Endometrium (tissue), 2 donors: ENCODE measurements at regions not wholly inside any gene's neighbourhood (a gene's known extent, or its start where the extent isn't known, plus 50 kb on each side); places are given as distances from the start of the nearest gene placed in this dataset.
"Not testable (repeated sequence)": the region's sequence is repeated elsewhere in the genome, so short reads cannot be mapped to it uniquely, and the experiment has no call there.

Source experiments
- FAIRE-seq: peaks from 2 replicates; lab custom pipeline; 2012; peaks lifted over from hg19 to GRCh38; lab: Jason Lieb, UNC
- donor health status: control.
- donor health status: control.

GRCh38 chr2:167581961-167582574, 665.3 kb downstream of the STK39 start:
- no peak for FAIRE-seq

- FAIRE-seq: no peak
These were observed 667.6 kb downstream of the STK39 start for GRCh38 chr2:167579826-167580225.

GRCh38 chr2:167575276-167575675, 672.1 kb downstream of the STK39 start:
- FAIRE-seq: no peak

DNA sequence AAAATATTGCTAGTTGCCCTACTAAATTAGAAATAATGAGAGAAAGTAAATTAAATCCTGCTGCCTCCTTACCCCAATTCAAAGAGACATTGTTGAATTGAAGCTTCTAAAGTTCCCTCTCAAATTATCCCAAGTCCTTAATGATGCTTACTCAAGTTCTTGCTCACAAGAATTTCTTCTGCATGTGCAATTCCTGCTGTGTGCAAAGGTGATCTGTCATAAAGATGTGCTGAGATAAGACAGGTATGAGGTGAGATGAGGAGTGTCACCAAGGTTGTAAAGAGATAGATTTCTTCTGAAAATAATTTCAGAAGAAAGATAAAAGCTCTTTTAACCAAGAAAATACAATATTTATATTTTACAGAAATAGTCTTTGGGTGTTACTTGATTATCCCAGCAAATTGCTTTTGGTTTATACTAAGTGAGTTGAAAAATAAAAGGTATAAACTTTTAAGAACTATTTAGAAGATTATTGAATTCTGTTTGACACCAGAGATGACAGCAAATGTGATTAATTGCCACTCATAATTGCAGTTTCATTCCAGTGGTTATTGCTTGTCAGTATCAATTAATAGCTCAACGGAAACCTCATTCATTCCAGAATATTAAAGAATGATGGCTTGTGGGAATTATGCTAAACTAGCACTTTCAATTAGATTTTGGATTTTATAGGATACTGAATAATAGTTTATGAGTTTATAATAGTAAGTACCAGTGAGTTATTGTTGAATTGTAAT, 674.3 kb downstream of the STK39 start:
- FAIRE-seq: no peak

DNA sequence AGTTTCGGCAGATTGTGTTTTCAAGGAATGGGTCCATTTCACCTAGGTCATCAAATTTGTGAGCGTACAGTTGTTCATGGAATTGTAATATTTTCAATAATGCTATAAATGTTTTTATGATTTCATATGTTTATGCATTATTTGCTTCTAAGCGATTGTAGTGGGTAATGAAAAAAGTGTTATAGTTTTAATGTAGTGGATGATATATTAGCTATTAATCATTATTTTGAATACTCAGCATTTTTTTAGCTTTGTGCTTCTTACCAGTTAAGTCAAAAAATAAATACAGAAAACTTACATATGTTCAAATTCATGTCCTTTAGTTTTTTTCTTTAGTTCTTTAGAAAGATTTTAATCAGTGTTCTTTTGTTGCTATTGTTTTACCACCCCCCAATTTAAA, 677.0 kb downstream of the STK39 start:
- FAIRE-seq: no peak

DNA sequence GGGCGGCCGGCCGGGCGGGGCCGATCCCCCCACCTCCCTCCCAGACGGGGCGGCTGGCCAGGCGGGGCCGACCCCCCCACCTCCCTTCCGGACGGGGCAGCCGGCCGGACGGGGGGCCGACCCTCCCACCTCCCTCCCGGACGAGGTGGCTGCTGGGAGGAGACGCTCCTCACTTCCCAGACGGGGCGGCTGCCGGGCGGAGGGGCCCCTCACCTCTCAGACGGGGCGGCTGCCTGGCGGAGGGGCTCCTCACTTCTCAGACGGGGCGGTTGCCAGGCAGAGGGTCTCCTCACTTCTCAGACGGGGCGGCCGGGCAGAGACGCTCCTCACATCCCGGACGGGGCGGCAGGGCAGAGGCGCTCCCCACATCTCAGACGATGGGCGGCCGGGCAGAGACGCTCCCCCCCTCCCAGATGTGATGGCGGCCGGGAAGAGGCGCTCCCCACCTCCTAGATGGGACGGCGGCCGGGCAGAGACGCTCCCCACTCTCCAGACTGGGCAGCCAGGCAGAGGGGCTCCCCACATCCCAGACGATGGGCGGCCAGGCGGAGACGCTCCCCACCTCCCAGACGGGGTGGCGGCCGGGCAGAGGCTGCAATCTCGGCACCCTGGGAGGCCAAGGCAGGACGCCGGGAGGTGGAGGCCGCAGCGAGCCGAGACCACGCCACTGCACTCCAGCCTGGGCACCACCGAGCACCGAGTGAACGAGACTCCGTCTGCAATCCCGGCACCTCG, 675.8 kb downstream of the XIRP2 start:
- not testable (repeated sequence) for FAIRE-seq

GRCh38 chr2:167558272-167558991, 670.2 kb downstream of the XIRP2 start:
- FAIRE-seq: not testable (repeated sequence)

GRCh38 chr2:167555098-167555720, 666.9 kb downstream of the XIRP2 start:
- peak; percentile 83 for FAIRE-seq

DNA sequence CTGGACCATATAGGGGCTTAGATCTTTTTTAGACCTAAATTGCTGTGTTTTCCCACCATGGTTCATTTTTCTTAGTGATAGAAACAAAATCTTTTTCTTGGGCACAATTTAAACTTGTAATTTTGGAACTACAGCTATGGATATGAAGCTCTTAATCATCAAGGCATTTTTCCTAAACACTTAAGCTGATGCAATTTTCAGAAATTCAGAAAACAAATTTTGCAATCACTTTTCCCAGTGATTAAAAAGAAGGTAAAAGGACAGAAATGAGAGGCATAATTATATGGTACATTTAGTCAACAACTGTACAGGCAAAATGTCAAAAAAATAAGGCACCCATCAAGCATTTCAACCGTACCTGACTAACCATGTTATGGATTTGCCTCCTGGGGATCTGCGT, 665.4 kb downstream of the XIRP2 start:
- FAIRE-seq: no peak

DNA sequence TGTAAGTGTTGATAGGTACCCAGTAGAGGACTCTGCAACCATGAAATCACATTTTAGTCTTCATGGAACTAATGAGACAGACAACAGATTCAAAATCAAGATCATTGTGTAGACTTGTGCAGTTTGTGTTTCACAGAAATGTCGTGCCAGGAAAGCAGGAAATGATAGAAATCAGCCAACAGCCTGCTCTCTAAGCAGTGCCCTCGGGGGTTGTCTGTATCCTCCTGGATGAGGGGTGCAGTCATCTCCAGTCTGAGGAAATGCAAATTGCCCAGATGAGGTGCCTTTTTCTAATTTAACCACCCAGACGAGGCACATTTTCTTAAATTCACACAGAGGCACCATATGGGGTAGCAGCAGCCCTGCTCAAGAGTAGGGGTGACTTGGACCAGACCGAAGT, 663.1 kb downstream of the XIRP2 start:
- FAIRE-seq: no peak

DNA sequence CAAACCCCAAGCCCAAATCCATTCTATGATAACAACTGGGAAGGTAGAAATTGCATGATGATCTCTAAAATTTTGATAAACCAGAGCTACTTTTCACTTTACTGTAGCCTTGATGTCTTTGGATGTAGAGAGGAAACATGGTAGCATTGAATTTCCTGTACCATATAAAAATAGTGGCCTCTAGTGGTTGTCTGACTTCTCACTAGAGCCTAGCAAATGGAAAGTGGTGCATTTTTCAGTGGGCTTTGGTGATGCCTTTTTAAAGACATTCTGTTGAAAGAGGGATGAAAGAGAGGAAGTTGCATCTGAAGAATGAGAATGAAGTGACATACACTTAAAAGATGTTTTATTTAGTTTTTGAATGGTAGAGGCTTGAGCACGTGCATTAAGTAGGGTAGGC, 662.2 kb downstream of the XIRP2 start:
- FAIRE-seq: no peak

DNA sequence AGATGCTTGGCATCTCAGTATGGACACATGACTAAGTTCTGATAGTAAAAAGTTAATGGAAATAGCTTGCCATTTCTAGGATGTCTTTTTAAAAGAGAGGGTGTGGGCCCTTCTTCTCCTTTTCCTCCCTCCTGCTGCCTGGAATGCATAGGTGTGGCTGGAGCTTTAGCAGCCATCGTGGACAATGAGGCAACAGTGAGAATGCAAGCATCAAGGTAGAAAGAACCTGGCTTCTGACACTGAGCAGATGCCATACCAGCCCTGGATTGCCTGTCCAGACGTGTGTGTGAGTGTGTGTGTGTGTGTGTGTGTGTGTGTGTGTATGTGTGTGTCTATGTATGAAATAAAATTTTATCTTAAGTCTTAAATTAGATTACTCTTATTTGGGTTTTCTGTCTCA, 660.1 kb downstream of the XIRP2 start:
- no peak for FAIRE-seq

DNA sequence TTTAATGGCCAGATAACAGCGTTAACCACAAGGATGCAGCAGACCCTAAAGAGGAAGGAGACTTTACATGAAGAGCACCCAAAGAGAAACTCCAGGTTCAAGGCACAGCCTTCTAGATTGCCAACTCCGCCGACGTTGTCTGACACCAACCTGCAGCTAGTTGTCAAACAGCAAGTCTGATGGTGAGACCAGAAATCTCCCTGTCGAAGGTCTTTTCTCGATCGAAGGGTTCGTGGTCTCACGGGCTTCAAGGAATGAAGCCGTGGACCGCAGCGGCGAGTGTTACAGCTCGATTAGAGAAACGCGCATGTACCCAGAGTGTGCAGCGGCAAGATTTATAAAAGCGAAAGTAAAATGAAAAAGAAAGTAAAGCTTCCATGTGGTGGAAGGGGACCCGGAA, 656.3 kb downstream of the XIRP2 start:
- no peak for FAIRE-seq

GRCh38 chr2:167543721-167544120, 655.4 kb downstream of the XIRP2 start:
- no peak for FAIRE-seq

DNA sequence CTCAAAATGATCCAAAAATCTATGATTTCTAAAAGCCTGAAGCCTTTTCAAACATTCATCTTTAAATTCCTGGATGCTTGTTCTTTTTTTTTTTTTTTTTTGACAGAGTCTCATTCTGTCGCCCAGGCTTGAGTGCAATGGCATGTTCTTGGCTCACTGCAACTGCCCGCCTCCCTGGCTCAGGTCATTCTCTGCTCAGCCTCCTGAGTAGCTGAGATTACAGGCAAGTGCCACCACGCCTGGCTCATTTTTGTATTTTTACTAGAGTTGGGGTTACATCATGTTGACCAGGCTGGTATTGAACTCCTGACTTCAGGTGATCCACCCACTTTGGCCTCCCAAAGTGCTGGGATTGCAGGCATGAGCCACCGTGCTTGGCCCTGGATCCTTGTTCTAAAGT, 649.5 kb downstream of the XIRP2 start:
- no peak for FAIRE-seq

DNA sequence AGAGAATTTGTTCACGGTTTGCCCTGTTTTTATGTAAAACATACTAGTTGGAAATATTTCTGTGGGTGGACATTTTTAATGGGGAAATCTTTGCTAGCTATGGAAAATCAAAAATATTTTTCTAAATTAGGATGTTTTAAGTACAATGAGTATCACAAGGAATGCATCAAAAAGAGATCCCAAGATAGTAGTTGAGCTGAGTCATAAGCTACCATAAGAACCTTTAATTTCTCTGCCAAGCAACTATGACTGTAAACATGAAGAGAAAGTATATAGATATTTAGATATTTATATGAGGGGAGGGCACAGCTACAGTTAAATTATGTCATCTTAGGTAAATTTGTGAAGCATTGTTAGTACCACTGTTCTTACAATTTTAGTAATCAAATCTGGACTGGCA, 646.2 kb downstream of the XIRP2 start:
- no peak for FAIRE-seq

DNA sequence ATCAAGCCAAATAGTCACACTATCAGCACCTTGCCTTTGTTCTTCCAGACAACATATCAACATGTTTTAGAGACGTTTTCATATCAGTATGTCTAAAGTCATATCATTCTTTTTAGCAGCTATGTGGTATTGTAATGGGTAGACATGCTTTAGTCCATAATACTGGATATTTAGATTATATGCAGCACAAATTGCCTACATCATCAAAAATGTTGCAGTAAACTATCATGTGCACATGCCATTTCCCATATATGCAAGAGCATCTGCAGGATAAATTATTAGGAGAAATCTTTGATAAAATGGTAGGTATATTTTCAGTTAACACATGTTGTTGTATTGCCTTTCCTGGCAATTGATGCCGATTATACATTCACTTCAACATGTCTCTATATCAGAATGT, 636.5 kb downstream of the XIRP2 start:
- FAIRE-seq: no peak

GRCh38 chr2:167510071-167510759, 621.9 kb downstream of the XIRP2 start:
- FAIRE-seq: no peak

GRCh38 chr2:167509586-167509985, 621.3 kb downstream of the XIRP2 start:
- FAIRE-seq: peak; percentile 60

DNA sequence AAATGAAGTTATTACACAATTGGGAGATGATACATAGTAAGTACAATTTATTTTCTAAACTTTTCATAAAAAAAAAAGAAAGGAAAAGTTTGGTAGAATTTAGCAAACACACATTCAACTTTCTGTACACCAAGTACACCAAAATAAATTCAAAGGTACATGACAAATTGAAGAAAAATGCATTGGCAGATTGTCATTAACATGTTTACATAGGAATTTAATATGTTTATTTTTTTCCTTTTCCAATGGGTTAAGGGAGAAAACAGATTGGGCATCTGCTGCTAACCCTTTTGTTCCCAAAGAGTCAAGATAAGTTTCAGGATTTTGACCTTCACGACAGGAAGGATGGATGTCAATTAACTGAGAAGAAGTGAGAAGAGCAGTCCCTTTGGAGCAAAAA, 620.4 kb downstream of the XIRP2 start:
- FAIRE-seq: no peak

DNA sequence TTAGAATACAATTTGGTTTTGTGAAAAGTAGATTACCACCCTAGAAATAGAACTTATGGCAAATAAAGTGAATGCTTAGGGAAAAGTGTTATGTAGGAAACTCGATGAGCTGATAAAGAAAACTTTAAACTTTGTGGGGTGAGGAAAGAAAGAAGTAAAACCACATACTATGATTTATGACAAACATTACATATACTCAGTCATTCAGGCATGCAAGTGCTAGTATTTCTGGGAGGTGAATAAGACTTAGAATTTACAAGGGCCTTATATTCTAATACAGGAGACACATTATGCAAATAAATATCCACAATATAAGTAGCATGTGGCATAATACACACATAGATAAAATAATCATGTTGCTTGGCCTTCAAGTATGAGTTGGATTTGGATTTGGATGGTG, 618.1 kb downstream of the XIRP2 start:
- no peak for FAIRE-seq

DNA sequence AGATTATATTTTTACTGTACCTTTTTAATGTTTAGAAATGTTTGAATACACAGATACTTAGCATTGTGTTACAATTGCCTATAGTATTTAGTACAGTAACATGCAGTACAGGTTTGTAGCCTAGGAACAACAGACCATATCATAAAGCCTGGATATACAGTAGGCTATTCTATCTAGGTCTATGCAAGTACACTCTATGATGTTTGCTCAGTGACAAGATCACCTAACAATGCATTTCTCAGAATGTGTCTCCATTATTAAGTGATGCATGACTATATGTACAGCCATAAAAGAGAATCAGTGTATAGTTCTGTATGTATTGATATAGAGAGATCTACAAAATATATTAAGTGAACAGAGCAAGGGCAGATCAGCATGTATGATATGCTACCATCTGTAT, 616.4 kb downstream of the XIRP2 start:
- FAIRE-seq: no peak
